Iris pigment epithelial cell (primary cell): ENCODE measurements at regions not wholly inside any gene's neighbourhood (a gene's known extent, or its start where the extent isn't known, plus 50 kb on each side); places are given as distances from the start of the nearest gene placed in this dataset.

Experiments used
- DNase-seq: peaks from one replicate; pipeline ENCODE4 v3.0.0-alpha.2; 2011; ENCODE audit warnings: low read depth

DNA sequence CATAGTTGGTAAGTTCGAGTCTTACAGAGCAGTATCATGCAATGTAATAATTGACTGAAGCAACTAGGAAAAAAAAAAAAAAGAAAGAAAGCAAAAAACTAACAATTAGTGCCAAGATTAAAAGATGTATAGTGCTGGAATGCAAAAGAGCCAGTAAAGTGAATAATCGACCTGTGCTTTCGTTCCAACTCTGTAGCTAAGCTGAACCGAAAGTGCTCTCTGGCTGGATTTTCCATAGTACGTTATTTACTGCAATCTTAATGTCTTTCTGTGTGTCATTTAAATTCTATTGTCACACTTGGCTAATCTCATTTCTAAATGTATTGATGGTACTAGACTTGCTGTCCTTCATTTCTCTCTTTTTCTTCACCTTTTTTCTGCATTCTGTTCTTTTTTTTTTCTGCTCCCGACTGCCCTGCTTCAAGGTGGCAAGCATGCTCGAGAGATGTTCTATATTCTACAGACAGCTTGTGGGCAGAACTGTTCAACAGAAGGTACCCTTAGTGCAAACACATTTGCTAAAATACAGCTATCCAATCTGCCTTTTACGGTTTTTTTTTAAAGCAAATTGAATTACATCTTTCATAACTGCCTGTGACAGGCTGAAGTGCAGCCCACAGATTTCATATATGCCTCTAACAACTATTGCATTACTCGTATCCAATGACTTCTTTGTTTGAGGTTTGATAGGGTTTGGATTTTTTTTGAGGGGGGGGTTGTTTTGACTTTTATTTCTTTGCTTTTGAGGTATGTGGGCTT is 204.2 kb upstream of the MTNR1B start:
- DNase-seq: no peak

- no peak for DNase-seq
Measured at GRCh38 chr11:92765965-92766371, 203.5 kb upstream of the MTNR1B start.

- DNase-seq: no peak
Measured at GRCh38 chr11:92766698-92767097, 202.8 kb upstream of the MTNR1B start.

DNA sequence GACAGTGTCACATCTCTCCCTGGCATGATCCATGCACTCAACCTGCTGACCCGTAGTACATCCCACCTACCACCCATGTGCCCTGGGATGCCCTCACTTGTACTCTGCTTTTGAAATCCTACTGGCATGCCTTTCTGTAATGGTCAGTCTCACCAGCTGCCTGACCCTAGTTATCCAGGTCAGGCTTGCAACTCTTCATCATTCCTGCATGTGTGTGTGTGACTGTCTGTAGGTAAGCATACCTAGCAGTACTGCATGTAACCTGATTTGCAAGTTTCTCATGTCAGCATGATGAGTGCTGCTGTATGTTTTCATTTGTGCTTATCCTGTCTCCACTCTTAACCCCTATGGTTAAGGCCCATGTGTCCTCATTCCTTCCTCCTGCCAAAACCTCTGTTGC is 202.0 kb upstream of the MTNR1B start:
- no peak for DNase-seq

DNA sequence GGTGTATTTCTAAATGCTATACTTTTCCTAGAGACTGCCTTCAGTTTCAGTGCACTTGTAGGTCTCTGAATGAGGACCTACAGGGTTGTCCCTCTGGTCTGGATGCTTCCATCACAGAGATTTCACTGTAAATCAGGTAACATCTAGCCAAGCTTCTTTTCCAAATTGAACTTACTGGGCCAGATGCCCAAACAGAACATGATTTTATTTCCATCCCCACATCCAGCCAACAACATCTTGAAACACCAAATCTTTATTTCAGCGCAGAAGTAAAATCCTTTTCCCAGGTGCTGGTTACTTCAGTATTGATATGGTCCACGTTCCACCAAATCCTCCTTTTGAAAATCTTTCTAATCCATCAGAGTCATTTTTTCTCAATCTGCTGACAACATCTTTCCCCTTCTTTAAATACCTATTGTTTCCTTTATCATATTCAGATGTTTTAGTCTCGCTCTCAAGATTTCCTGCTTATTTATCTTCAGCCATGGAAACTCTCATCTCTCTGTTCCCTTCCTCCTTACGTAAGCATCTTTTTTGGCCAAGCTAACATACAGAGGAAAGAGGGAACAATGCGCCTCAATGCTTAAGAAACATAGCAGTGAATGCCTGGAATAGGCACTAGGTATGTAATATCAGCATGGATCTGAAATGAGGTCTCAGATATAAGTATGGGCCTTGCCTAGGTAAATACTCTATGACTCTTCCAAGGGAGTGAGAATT is 201.2 kb upstream of the MTNR1B start:
- DNase-seq: no peak

DNA sequence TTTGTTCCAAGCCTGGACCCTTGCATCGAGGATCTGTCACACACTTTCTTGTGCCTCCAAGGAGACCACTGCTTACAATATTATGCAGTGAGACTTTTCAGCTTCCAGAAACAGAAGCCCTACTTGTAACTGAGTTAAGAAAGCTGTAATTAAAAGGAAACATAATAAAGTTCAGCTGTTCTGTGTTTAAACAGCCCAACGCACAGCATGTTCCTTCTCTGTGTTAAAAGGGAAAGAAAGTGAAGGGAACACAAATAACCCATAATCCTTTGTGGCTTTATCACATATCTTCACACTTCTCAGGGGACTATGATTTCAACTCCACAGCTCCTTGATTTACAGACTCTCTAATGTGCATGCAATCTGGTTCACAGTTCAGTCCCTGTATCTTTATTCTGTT is 200.3 kb upstream of the MTNR1B start:
- no peak for DNase-seq

GRCh38 chr11:92770419-92770818 is 199.0 kb upstream of the MTNR1B start:
- no peak for DNase-seq

- no peak for DNase-seq
Measured at GRCh38 chr11:92770981-92771380, 198.5 kb upstream of the MTNR1B start.

- DNase-seq: no peak
Measured at GRCh38 chr11:92771701-92772100, 197.8 kb upstream of the MTNR1B start.

- no peak for DNase-seq
Measured at GRCh38 chr11:92775003-92775676, 194.3 kb upstream of the MTNR1B start.

GRCh38 chr11:92776676-92777075 is 192.8 kb upstream of the MTNR1B start:
- no peak for DNase-seq

- DNase-seq: no peak
Measured at GRCh38 chr11:92779746-92780145, 189.7 kb upstream of the MTNR1B start.

DNA sequence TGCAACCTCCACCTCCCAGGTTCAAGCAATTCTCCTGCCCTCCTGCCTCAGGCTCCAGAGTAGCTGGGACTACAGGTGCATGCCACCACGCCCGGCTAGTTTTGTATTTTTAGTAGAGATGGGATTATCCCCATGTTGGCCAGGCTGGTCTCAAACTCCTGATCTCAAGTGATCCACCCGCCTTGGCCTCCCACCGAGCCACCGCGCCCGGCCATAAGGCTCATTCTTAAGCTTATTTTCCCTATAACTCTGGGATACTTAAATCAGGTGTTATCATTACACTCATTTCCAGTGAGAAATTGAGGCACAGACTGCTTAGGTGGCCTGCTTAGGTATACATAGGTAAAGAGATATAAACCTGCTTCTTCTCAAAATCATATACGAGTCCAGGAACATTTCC is 188.3 kb upstream of the MTNR1B start:
- DNase-seq: no peak

DNA sequence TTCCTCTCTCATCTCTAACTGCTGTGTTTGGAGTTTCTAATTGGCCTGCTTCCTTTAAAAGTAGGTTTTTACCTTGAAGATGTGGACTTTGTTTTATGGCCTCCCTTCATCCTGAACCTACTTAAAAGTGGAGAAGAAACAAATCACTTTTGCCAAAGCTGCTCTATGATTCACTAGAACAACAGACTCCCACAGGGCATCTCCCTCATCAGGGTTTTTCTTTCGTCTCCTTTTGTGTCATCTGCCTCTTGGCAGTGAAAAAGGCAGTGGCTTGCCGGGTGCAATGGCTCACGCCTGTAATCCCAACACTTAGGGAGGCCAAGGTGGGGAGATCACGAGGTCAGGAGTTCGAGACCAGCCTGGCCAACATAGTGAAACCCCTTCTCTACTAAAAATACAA is 186.6 kb upstream of the MTNR1B start:
- no peak for DNase-seq

- no peak for DNase-seq
Measured at GRCh38 chr11:92784331-92784730, 185.1 kb upstream of the MTNR1B start.

DNA sequence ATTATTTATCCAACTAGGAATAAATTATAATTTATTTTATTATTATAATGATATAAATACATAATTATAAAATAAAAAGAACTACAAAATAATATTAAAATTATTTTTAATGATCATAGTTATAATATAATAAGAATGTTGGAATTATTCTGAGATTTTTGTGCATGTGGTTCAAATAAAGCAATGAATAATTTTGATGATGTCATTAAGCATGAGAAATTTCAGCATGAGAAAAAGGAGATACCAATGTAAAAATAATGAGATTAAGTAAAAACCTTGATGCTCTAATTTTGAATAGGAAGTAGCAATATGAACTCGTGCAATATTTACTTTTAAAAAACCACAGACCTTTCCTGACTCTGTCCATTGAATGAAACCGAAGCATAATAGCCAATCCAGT is 181.8 kb upstream of the MTNR1B start:
- DNase-seq: no peak

DNA sequence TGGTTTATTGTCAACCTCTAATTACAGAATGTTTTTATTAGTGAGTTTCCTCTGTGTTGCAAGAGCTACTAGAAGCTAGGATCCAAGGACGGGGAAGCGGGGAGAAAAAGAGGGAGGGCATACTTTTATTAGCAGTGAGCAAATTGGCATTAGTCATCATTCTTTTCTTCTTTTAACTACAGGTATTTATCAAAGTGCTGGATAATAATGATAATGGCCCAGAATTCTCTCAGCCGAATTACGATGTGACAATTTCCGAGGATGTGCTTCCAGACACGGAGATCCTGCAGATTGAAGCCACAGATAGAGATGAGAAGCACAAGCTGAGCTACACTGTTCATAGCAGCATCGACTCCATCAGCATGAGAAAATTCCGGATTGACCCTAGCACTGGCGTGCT is 179.7 kb upstream of the MTNR1B start:
- no peak for DNase-seq

- no peak for DNase-seq
Measured at GRCh38 chr11:92790366-92790765, 179.1 kb upstream of the MTNR1B start.

DNA sequence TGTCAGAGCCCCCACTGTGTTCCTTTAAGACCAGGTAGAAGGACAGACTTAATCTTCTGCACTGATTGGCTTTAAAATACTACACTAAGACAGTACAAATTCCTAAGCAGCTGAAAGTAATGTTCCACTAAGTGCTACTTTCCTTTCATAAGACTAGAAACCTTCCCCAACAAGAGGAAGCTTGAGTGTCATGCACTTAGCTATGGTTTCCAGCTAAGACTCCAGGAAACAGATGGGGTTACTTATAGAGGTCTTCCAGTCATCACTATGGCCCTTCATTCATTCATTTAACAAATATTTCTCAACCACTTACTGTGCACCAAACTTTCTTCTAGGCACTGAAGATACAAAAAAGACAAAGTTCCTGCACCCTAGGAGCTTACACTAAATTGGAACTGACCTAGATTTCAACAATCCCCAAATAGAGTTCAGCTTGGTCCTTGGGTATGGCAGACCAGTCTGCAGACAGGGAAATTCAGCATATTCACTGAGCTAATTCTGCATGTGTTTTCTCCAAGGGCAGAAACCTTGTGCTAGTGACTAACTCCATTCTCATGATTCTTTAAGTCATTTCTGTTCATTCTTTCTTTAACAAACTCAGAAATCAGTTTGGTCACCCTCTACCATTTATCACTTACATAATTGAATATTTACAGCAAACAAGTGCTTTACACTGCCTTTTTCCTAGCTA is 178.4 kb upstream of the MTNR1B start:
- no peak for DNase-seq

DNA sequence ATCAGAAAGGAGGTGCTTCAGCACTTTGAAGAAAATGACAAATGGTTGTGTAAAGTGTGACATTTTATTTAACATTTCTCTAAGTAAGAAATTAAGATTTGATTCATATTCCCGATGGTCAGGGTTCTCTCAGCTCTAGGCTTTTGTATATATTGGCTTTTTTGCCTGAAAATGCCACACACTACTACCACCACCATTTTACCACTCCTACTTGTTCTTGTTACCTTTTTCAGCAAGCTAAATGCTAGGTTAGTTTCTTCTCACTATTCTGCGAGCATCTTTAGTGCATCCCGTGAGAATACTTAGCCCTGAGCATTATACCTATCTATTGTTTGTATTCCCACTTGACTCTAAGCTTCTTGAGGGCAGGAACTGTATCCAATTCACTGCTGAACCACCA is 177.6 kb upstream of the MTNR1B start:
- no peak for DNase-seq

DNA sequence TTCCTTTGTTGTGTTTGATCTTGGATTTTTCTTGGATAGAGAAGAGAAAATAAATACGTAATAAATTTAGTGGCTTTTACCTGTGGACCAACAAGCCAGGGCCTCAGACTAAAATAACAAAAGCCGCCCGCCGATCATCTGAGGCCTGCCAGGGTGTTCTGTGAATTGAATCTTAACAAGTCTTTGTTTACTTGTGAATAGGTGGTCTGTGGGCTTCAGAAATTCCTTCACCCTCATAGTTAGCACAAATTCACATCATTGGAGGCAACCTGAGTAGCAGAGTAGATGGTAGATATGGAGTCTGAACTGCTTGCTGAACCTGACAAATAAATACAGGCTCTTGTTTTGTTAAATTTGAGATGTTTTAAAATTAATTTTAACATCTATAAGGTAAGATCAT is 176.3 kb upstream of the MTNR1B start:
- DNase-seq: no peak

DNA sequence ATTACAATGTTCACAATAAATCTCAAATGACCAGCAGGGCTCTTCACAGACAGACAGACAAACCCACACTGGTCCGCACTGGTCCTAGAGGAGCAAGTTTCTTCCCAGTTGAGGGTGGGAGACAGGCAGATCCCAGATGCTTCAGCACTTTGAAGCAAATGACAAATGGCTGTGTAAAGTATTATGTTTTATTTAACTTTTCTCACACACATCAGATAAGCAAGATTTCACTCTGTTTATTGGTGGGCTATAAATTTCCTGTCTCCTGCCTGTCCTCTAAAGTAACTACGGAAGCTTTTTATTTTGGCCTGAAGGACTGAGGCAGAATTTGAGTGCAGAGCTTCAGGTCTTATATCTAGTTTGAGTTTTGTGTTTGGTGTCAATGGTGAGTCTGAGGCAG is 174.7 kb upstream of the MTNR1B start:
- no peak for DNase-seq

GRCh38 chr11:92796744-92797143 is 172.7 kb upstream of the MTNR1B start:
- no peak for DNase-seq
